ENCODE measurements at regions not wholly inside any gene's neighbourhood (a gene's known extent, or its start where the extent isn't known, plus 50 kb on each side); places are given as distances from the start of the nearest gene placed in this dataset.

- TF ChIP-seq, protein P1, sequence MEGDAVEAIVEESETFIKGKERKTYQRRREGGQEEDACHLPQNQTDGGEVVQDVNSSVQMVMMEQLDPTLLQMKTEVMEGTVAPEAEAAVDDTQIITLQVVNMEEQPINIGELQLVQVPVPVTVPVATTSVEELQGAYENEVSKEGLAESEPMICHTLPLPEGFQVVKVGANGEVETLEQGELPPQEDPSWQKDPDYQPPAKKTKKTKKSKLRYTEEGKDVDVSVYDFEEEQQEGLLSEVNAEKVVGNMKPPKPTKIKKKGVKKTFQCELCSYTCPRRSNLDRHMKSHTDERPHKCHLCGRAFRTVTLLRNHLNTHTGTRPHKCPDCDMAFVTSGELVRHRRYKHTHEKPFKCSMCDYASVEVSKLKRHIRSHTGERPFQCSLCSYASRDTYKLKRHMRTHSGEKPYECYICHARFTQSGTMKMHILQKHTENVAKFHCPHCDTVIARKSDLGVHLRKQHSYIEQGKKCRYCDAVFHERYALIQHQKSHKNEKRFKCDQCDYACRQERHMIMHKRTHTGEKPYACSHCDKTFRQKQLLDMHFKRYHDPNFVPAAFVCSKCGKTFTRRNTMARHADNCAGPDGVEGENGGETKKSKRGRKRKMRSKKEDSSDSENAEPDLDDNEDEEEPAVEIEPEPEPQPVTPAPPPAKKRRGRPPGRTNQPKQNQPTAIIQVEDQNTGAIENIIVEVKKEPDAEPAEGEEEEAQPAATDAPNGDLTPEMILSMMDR (IDR thresholded peaks at IDR 0.05) = no peak
- TF ChIP-seq POLR2A (IDR thresholded peaks at IDR 0.05) = no peak
These were observed 450.2 kb downstream of the NR2F1-AS1 start for GRCh38 chr5:93130624-93131490.
